ENCODE measurements at regions not wholly inside any gene's neighbourhood (a gene's known extent, or its start where the extent isn't known, plus 50 kb on each side); places are given as distances from the start of the nearest gene placed in this dataset.

DNA sequence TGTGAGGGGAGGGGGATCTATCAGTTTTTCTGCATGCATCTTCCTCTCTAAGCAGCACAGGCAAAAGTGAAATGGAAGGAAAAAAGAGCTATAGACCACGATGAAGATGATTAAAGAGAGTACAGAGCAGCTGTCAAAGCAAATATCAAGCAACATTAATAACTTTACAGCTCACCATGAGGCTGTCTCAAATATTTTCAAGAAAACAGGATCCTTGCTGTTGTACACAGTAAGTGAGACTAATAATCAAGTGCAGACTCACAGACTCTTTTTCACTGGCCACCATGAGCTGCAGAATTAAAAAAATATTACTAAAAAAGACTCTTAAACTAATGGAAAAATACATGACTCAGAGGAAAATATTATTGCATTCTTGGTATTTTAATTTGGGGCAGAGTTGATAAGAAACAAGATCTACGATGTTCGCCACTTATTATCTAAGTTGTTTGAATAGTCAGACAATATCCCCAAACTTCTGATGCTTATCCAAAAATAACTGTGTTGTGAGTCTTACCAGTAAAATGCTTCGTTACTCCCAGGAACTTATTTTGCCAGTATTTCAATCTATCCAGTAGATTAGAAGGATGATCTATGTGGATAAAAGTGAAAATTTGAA lies 817.5 kb upstream of the ALCAM start:
- Histone ChIP-seq H3K27ac (ENCODE audit: low read depth in 1 of 2, low read length in 2 of 2) (no peak overlapping the region), H3K4me3 (ENCODE audit: low read length) (no peak overlapping the region), H3K4me1 (ENCODE audit: insufficient read depth, low read length) (no peaks in the 10 kb centered on the region), H3K27me3 (ENCODE audit: control insufficient read depth in 1 of 2, insufficient read depth in 2 of 2, low read length in 2 of 2) (peaks cover 0 to 4% of the 10 kb centered on the region in 2 experiments), H3K36me3 (ENCODE audit: insufficient read depth, low read length) (no peaks in the 10 kb centered on the region), H3K9me3 (ENCODE audit: control insufficient read depth in 1 of 2, insufficient read depth in 1 of 2, low read length in 2 of 2) (no peaks in the 10 kb centered on the region)
- Mint-ChIP-seq H3K9me3 (no peaks in the 10 kb centered on the region), H3K27me3 (no peaks in the 10 kb centered on the region), H3K36me3 (ENCODE audit: low read depth) (no peaks in the 10 kb centered on the region), H3K27ac (no peak overlapping the region), H3K4me3 (no peak overlapping the region), H3K4me1 (ENCODE audit: low read depth) (no peaks in the 10 kb centered on the region)
- no peak for ATAC-seq (ENCODE audit: poor library complexity)
- CTCF ChIA-PET: no interaction called here
- no peak for DNase-seq
- intact Hi-C loops (cut with DNase I, micrococcal nuclease): no loop called here
- POLR2A ChIA-PET: no interaction called here
- TF ChIP-seq, protein P1, sequence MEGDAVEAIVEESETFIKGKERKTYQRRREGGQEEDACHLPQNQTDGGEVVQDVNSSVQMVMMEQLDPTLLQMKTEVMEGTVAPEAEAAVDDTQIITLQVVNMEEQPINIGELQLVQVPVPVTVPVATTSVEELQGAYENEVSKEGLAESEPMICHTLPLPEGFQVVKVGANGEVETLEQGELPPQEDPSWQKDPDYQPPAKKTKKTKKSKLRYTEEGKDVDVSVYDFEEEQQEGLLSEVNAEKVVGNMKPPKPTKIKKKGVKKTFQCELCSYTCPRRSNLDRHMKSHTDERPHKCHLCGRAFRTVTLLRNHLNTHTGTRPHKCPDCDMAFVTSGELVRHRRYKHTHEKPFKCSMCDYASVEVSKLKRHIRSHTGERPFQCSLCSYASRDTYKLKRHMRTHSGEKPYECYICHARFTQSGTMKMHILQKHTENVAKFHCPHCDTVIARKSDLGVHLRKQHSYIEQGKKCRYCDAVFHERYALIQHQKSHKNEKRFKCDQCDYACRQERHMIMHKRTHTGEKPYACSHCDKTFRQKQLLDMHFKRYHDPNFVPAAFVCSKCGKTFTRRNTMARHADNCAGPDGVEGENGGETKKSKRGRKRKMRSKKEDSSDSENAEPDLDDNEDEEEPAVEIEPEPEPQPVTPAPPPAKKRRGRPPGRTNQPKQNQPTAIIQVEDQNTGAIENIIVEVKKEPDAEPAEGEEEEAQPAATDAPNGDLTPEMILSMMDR (IDR thresholded peaks at IDR 0.05): no peak

DNA sequence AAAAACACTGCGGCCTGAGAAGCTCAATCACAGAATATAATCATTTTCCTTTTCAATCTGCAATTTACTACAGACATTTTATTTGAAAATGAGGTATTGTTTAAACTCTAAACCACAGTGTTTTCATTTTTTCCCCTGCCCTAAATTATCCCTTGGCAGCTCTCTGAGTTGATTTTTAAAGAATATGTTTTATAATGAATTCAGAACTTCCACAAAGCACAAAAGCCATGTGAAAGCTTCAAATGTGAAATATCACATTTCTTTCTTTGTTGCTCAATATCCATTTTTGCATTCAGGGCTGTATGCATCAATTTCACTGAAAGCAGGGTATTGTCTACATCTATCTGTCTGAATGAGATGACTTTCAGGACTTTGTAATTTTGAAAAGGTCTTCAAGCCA lies 813.6 kb upstream of the ALCAM start:
- Mint-ChIP-seq H3K4me3 (no peak overlapping the region), H3K27me3 (no peaks in the 10 kb centered on the region), H3K9me3 (no peaks in the 10 kb centered on the region), H3K4me1 (ENCODE audit: low read depth) (no peaks in the 10 kb centered on the region), H3K36me3 (ENCODE audit: low read depth) (no peaks in the 10 kb centered on the region), H3K27ac (no peak overlapping the region)
- CTCF ChIA-PET: no interaction called here
- TF ChIP-seq, protein P1 (IDR thresholded peaks at IDR 0.05): no peak
- Histone ChIP-seq H3K4me1 (ENCODE audit: insufficient read depth, low read length) (no peaks in the 10 kb centered on the region), H3K9me3 (ENCODE audit: control insufficient read depth in 1 of 2, insufficient read depth in 1 of 2, low read length in 2 of 2) (no peaks in the 10 kb centered on the region), H3K27ac (ENCODE audit: low read depth in 1 of 2, low read length in 2 of 2) (no peak overlapping the region), H3K27me3 (ENCODE audit: control insufficient read depth in 1 of 2, insufficient read depth in 2 of 2, low read length in 2 of 2) (no peaks in the 10 kb centered on the region), H3K4me3 (ENCODE audit: low read length) (no peak overlapping the region), H3K36me3 (ENCODE audit: insufficient read depth, low read length) (no peaks in the 10 kb centered on the region)
- POLR2A ChIA-PET: no interaction called here
- no peak for DNase-seq
- ATAC-seq (ENCODE audit: poor library complexity): no peak
- intact Hi-C loops (cut with DNase I, micrococcal nuclease): no loop called here

DNA sequence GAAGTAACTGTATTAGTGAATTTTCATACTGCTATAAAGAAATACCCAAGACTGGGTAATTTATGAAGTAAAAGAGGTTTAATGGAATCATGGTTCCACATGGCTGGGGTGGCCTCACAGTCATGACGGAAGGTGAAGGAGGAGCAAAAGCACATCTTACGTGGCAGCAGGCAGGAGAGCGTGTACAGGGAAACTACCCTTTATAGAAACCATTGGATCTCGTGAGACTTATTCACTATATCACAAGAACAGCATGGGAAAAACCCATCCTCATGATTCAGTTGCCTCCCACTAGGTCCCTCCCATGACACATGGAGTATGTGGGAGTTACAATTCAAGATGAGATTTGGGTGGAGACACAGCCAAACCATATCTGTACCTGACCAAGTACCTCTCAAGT lies 812.3 kb upstream of the ALCAM start:
- no peak for ATAC-seq (ENCODE audit: poor library complexity)
- POLR2A ChIA-PET: no interaction called here
- intact Hi-C loops (cut with DNase I, micrococcal nuclease): no loop called here

More for the DNA sequence above, 812.3 kb upstream of the ALCAM start:
- no peaks in the 10 kb centered on the region for H3K27me3 ChIP-seq (ENCODE audit: control insufficient read depth in 1 of 2, insufficient read depth in 2 of 2, low read length in 2 of 2)
- TF ChIP-seq, protein P1 (IDR thresholded peaks at IDR 0.05): no peak
- no peaks in the 10 kb centered on the region for H3K27me3 Mint-ChIP-seq
- no peaks in the 10 kb centered on the region for H3K9me3 ChIP-seq (ENCODE audit: control insufficient read depth in 1 of 2, insufficient read depth in 1 of 2, low read length in 2 of 2)
- no peaks in the 10 kb centered on the region for H3K36me3 ChIP-seq (ENCODE audit: insufficient read depth, low read length)
- H3K4me1 Mint-ChIP-seq (ENCODE audit: low read depth): no peaks in the 10 kb centered on the region
- H3K4me3 ChIP-seq (ENCODE audit: low read length): no peak overlapping the region
- CTCF ChIA-PET: no interaction called here
- no peaks in the 10 kb centered on the region for H3K36me3 Mint-ChIP-seq (ENCODE audit: low read depth)
- H3K9me3 Mint-ChIP-seq: no peaks in the 10 kb centered on the region
- H3K27ac Mint-ChIP-seq: no peak overlapping the region
- H3K27ac ChIP-seq (ENCODE audit: low read depth in 1 of 2, low read length in 2 of 2): no peak overlapping the region
- H3K4me1 ChIP-seq (ENCODE audit: insufficient read depth, low read length): no peaks in the 10 kb centered on the region
- H3K4me3 Mint-ChIP-seq: no peak overlapping the region
- no peak for DNase-seq
